ENCODE measurements at regions not wholly inside any gene's neighbourhood (a gene's known extent, or its start where the extent isn't known, plus 50 kb on each side); places are given as distances from the start of the nearest gene placed in this dataset.

- TF ChIP-seq, protein P1, sequence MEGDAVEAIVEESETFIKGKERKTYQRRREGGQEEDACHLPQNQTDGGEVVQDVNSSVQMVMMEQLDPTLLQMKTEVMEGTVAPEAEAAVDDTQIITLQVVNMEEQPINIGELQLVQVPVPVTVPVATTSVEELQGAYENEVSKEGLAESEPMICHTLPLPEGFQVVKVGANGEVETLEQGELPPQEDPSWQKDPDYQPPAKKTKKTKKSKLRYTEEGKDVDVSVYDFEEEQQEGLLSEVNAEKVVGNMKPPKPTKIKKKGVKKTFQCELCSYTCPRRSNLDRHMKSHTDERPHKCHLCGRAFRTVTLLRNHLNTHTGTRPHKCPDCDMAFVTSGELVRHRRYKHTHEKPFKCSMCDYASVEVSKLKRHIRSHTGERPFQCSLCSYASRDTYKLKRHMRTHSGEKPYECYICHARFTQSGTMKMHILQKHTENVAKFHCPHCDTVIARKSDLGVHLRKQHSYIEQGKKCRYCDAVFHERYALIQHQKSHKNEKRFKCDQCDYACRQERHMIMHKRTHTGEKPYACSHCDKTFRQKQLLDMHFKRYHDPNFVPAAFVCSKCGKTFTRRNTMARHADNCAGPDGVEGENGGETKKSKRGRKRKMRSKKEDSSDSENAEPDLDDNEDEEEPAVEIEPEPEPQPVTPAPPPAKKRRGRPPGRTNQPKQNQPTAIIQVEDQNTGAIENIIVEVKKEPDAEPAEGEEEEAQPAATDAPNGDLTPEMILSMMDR (IDR thresholded peaks at IDR 0.05) = no peak
- H3K4me1 ChIP-seq = no peaks in the 10 kb centered on the region
- intact Hi-C loops (cut with DNase I) = no loop called here
- no peak for ATAC-seq
- H3K9me3 ChIP-seq = no peaks in the 10 kb centered on the region
- WGBS, 2 donors = 72 to 75% methylated on average over 5 of the region's 5 CpGs
- H3K36me3 ChIP-seq = no peaks in the 10 kb centered on the region
- no peaks in the 10 kb centered on the region for H3K27me3 ChIP-seq
- no peak for DNase-seq
- H3K27ac ChIP-seq = no peak overlapping the region
- FAIRE-seq = no peak
- no peak overlapping the region for H3K4me3 ChIP-seq
Observed at GRCh38 chr6:40710626-40711330, 123.6 kb upstream of the LRFN2 start.

- Histone ChIP-seq H3K27me3 (no peaks in the 10 kb centered on the region), H3K4me1 (no peaks in the 10 kb centered on the region), H3K27ac (no peak overlapping the region), H3K36me3 (no peaks in the 10 kb centered on the region), H3K4me3 (no peak overlapping the region), H3K9me3 (no peaks in the 10 kb centered on the region)
- ATAC-seq (no peak), DNase-seq (no peak), FAIRE-seq (no peak)
- TF ChIP-seq, protein P1 (IDR thresholded peaks at IDR 0.05) = no peak
- WGBS, 2 donors = 55 to 56% methylated on average over 4 of the region's 4 CpGs
- intact Hi-C loops (cut with DNase I) = no loop called here
Observed at GRCh38 chr6:40708049-40708448, 120.9 kb upstream of the LRFN2 start.

DNA sequence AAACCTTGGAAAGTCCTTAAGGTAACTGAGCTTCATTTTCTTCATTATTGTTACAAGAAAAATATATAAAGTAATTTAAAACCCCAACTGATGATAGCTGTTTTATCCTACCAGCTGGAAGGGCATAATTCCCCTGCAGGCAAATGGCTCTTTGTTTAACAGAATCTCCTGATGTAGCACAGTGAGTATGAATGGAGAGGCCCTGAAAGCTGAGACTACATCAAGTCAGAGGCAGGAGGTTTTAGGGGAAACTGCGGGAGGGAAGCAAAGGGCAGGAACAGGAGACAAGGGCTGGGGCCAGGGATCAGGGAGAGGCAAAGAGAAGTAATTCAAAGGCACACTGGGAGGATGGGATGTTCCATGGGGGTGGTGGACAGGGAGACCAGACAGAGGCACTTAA, 119.0 kb upstream of the LRFN2 start:
- no peaks in the 10 kb centered on the region for H3K36me3 ChIP-seq
- WGBS, 2 donors = 70 to 74% methylated on average over 1 of the region's 1 CpG
- H3K27ac ChIP-seq = no peak overlapping the region
- TF ChIP-seq, protein P1 (IDR thresholded peaks at IDR 0.05) = no peak
- H3K27me3 ChIP-seq = no peaks in the 10 kb centered on the region
- H3K4me1 ChIP-seq = no peaks in the 10 kb centered on the region
- ATAC-seq = no peak
- no peaks in the 10 kb centered on the region for H3K9me3 ChIP-seq
- intact Hi-C loops (cut with DNase I) = no loop called here
- no peak for FAIRE-seq
- no peak overlapping the region for H3K4me3 ChIP-seq
- DNase-seq = no peak

- no peak overlapping the region for H3K27ac ChIP-seq
- H3K27me3 ChIP-seq = no peaks in the 10 kb centered on the region
- TF ChIP-seq, protein P1 (IDR thresholded peaks at IDR 0.05) = no peak
- intact Hi-C loops (cut with DNase I) = no loop called here
- 75 to 81% methylated on average over 4 of the region's 4 CpGs for WGBS, 2 donors
- H3K9me3 ChIP-seq = no peaks in the 10 kb centered on the region
- H3K36me3 ChIP-seq = no peaks in the 10 kb centered on the region
- FAIRE-seq = no peak
- no peak for DNase-seq
- H3K4me1 ChIP-seq = no peaks in the 10 kb centered on the region
- no peak overlapping the region for H3K4me3 ChIP-seq
- ATAC-seq = no peak
Observed at GRCh38 chr6:40705354-40705753, 118.2 kb upstream of the LRFN2 start.

GRCh38 chr6:40701352-40702007, 114.3 kb upstream of the LRFN2 start:
- no peak for DNase-seq
- H3K36me3 ChIP-seq = no peaks in the 10 kb centered on the region
- H3K27me3 ChIP-seq = no peaks in the 10 kb centered on the region
- H3K9me3 ChIP-seq = no peaks in the 10 kb centered on the region
- no peak overlapping the region for H3K27ac ChIP-seq
- intact Hi-C loops (cut with DNase I) = no loop called here
- TF ChIP-seq, protein P1 (IDR thresholded peaks at IDR 0.05) = no peak
- no peaks in the 10 kb centered on the region for H3K4me1 ChIP-seq
- no peak for ATAC-seq
- 61 to 77% methylated on average over 3 of the region's 3 CpGs for WGBS, 2 donors
- no peak for FAIRE-seq
- no peak overlapping the region for H3K4me3 ChIP-seq

Measured in pancreas (tissue), 10 donors.